ENCODE measurements at regions not wholly inside any gene's neighbourhood (a gene's known extent, or its start where the extent isn't known, plus 50 kb on each side); places are given as distances from the start of the nearest gene placed in this dataset.

DNA sequence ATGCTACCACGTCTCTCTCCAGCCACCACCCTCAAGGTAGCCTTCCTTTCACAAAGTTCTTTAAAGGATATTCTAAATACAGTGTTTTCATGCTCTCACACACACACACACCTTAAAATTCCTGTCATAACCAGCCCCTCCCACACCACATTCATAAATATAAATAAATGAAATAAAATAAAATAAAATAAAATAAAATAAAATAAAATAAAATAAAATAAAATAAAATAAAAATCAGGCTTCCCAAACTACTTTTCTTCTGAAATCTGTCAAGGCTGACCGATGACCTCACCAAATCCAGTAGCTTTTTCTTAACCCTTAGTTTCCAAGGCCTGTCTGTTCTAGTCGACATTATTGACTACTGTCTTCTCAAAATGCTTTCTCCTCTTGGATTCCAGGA is 378.4 kb downstream of the SEC23A start (continued):
- TF ChIP-seq, protein P1, sequence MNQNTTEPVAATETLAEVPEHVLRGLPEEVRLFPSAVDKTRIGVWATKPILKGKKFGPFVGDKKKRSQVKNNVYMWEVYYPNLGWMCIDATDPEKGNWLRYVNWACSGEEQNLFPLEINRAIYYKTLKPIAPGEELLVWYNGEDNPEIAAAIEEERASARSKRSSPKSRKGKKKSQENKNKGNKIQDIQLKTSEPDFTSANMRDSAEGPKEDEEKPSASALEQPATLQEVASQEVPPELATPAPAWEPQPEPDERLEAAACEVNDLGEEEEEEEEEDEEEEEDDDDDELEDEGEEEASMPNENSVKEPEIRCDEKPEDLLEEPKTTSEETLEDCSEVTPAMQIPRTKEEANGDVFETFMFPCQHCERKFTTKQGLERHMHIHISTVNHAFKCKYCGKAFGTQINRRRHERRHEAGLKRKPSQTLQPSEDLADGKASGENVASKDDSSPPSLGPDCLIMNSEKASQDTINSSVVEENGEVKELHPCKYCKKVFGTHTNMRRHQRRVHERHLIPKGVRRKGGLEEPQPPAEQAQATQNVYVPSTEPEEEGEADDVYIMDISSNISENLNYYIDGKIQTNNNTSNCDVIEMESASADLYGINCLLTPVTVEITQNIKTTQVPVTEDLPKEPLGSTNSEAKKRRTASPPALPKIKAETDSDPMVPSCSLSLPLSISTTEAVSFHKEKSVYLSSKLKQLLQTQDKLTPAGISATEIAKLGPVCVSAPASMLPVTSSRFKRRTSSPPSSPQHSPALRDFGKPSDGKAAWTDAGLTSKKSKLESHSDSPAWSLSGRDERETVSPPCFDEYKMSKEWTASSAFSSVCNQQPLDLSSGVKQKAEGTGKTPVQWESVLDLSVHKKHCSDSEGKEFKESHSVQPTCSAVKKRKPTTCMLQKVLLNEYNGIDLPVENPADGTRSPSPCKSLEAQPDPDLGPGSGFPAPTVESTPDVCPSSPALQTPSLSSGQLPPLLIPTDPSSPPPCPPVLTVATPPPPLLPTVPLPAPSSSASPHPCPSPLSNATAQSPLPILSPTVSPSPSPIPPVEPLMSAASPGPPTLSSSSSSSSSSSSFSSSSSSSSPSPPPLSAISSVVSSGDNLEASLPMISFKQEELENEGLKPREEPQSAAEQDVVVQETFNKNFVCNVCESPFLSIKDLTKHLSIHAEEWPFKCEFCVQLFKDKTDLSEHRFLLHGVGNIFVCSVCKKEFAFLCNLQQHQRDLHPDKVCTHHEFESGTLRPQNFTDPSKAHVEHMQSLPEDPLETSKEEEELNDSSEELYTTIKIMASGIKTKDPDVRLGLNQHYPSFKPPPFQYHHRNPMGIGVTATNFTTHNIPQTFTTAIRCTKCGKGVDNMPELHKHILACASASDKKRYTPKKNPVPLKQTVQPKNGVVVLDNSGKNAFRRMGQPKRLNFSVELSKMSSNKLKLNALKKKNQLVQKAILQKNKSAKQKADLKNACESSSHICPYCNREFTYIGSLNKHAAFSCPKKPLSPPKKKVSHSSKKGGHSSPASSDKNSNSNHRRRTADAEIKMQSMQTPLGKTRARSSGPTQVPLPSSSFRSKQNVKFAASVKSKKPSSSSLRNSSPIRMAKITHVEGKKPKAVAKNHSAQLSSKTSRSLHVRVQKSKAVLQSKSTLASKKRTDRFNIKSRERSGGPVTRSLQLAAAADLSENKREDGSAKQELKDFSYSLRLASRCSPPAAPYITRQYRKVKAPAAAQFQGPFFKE (tag by site-specific recombination; IDR thresholded peaks at IDR 0.05; ENCODE audit: borderline replicate concordance) = no peak
- TF ChIP-seq, protein P2, sequence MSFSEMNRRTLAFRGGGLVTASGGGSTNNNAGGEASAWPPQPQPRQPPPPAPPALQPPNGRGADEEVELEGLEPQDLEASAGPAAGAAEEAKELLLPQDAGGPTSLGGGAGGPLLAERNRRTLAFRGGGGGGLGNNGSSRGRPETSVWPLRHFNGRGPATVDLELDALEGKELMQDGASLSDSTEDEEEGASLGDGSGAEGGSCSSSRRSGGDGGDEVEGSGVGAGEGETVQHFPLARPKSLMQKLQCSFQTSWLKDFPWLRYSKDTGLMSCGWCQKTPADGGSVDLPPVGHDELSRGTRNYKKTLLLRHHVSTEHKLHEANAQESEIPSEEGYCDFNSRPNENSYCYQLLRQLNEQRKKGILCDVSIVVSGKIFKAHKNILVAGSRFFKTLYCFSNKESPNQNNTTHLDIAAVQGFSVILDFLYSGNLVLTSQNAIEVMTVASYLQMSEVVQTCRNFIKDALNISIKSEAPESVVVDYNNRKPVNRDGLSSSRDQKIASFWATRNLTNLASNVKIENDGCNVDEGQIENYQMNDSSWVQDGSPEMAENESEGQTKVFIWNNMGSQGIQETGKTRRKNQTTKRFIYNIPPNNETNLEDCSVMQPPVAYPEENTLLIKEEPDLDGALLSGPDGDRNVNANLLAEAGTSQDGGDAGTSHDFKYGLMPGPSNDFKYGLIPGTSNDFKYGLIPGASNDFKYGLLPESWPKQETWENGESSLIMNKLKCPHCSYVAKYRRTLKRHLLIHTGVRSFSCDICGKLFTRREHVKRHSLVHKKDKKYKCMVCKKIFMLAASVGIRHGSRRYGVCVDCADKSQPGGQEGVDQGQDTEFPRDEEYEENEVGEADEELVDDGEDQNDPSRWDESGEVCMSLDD (tag by site-specific recombination; IDR thresholded peaks at IDR 0.05) = no peak
- TF ChIP-seq ZNF350 (tag by site-specific recombination; IDR thresholded peaks at IDR 0.05) = no peak
- no peak for TF ChIP-seq ZNF140 (tag by site-specific recombination; IDR thresholded peaks at IDR 0.05)
- TF ChIP-seq, protein P3, sequence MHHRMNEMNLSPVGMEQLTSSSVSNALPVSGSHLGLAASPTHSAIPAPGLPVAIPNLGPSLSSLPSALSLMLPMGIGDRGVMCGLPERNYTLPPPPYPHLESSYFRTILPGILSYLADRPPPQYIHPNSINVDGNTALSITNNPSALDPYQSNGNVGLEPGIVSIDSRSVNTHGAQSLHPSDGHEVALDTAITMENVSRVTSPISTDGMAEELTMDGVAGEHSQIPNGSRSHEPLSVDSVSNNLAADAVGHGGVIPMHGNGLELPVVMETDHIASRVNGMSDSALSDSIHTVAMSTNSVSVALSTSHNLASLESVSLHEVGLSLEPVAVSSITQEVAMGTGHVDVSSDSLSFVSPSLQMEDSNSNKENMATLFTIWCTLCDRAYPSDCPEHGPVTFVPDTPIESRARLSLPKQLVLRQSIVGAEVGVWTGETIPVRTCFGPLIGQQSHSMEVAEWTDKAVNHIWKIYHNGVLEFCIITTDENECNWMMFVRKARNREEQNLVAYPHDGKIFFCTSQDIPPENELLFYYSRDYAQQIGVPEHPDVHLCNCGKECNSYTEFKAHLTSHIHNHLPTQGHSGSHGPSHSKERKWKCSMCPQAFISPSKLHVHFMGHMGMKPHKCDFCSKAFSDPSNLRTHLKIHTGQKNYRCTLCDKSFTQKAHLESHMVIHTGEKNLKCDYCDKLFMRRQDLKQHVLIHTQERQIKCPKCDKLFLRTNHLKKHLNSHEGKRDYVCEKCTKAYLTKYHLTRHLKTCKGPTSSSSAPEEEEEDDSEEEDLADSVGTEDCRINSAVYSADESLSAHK (tag by site-specific recombination; IDR thresholded peaks at IDR 0.05) = no peak
- TF ChIP-seq ZNF654 (tag by site-specific recombination; IDR thresholded peaks at IDR 0.05; ENCODE audit: low read depth) = no peak

DNA sequence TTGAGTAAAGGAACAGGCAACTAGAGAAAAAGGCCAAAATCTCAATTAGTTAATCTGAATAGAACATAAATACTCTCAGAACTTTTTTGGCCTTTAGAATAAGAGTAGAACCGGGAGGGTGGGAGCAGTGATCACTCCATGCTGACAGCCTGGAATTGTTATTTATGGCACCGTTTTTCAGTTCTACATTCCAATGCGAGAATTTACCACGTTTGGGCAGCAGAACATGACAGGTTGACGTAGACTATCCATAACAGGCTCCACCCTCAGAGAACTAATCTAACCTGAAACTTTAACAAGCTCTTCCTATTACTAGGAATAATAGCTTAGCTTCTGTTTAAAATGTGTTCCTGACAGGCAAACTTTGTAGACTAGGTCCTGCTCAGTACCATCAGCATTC is 379.1 kb downstream of the SEC23A start:
- ChIA-PET CTCF (interaction anchor here (0.7 to 3.2 kb wide), 6 partner anchors 15 to 849 kb away, joined by 4 to 17 read pairs (median 8); no protein-coding TSS in a partner anchor), POLR2A (no interaction called here)
- TF ChIP-seq SCRT2 (tag by site-specific recombination; IDR thresholded peaks at IDR 0.05) (no peak), ZFP3 (tag by site-specific recombination; IDR thresholded peaks at IDR 0.05; ENCODE audit: low read depth) (no peak), ZNF274 (IDR thresholded peaks at IDR 0.05; ENCODE audit: low read length) (no peak), ZNF274 (tag by site-specific recombination; IDR thresholded peaks at IDR 0.05; ENCODE audit: borderline replicate concordance) (no peak), MZF1 (tag by site-specific recombination; IDR thresholded peaks at IDR 0.05; ENCODE audit: borderline replicate concordance) (no peak), GLIS1 (tag by site-specific recombination; IDR thresholded peaks at IDR 0.05) (no peak), ZNF623 (tag by site-specific recombination; IDR thresholded peaks at IDR 0.05) (no peak), ZNF530 (tag by site-specific recombination; IDR thresholded peaks at IDR 0.05; ENCODE audit: low read depth) (no peak), ZNF423 (tag by site-specific recombination; IDR thresholded peaks at IDR 0.05) (no peak)
- TF ChIP-seq, protein P4, sequence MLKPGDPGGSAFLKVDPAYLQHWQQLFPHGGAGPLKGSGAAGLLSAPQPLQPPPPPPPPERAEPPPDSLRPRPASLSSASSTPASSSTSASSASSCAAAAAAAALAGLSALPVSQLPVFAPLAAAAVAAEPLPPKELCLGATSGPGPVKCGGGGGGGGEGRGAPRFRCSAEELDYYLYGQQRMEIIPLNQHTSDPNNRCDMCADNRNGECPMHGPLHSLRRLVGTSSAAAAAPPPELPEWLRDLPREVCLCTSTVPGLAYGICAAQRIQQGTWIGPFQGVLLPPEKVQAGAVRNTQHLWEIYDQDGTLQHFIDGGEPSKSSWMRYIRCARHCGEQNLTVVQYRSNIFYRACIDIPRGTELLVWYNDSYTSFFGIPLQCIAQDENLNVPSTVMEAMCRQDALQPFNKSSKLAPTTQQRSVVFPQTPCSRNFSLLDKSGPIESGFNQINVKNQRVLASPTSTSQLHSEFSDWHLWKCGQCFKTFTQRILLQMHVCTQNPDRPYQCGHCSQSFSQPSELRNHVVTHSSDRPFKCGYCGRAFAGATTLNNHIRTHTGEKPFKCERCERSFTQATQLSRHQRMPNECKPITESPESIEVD (tag by site-specific recombination; IDR thresholded peaks at IDR 0.05) = no peak
- TF ChIP-seq, protein P5, sequence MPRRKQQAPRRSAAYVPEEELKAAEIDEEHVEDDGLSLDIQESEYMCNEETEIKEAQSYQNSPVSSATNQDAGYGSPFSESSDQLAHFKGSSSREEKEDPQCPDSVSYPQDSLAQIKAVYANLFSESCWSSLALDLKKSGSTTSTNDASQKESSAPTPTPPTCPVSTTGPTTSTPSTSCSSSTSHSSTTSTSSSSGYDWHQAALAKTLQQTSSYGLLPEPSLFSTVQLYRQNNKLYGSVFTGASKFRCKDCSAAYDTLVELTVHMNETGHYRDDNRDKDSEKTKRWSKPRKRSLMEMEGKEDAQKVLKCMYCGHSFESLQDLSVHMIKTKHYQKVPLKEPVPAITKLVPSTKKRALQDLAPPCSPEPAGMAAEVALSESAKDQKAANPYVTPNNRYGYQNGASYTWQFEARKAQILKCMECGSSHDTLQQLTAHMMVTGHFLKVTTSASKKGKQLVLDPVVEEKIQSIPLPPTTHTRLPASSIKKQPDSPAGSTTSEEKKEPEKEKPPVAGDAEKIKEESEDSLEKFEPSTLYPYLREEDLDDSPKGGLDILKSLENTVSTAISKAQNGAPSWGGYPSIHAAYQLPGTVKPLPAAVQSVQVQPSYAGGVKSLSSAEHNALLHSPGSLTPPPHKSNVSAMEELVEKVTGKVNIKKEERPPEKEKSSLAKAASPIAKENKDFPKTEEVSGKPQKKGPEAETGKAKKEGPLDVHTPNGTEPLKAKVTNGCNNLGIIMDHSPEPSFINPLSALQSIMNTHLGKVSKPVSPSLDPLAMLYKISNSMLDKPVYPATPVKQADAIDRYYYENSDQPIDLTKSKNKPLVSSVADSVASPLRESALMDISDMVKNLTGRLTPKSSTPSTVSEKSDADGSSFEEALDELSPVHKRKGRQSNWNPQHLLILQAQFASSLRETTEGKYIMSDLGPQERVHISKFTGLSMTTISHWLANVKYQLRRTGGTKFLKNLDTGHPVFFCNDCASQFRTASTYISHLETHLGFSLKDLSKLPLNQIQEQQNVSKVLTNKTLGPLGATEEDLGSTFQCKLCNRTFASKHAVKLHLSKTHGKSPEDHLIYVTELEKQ (tag by site-specific recombination; IDR thresholded peaks at IDR 0.05; ENCODE audit: borderline replicate concordance) = no peak
- TF ChIP-seq, protein P6, sequence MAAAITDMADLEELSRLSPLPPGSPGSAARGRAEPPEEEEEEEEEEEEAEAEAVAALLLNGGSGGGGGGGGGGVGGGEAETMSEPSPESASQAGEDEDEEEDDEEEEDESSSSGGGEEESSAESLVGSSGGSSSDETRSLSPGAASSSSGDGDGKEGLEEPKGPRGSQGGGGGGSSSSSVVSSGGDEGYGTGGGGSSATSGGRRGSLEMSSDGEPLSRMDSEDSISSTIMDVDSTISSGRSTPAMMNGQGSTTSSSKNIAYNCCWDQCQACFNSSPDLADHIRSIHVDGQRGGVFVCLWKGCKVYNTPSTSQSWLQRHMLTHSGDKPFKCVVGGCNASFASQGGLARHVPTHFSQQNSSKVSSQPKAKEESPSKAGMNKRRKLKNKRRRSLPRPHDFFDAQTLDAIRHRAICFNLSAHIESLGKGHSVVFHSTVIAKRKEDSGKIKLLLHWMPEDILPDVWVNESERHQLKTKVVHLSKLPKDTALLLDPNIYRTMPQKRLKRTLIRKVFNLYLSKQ (tag by site-specific recombination; IDR thresholded peaks at IDR 0.05; ENCODE audit: borderline replicate concordance) = no peak
- no peaks in the 10 kb centered on the region for H3K4me1 ChIP-seq (ENCODE audit: control insufficient read depth, insufficient read depth, low read length)
- H3K9me3 ChIP-seq (ENCODE audit: control insufficient read depth, insufficient read depth, low read depth, low read length) = no peaks in the 10 kb centered on the region
- H3K27ac ChIP-seq (ENCODE audit: extremely low read depth, low read depth, low read length) = no peak overlapping the region
- H3K36me3 ChIP-seq (ENCODE audit: control insufficient read depth in 2 of 2, insufficient read depth in 1 of 2, low read length in 2 of 2) = no peaks in the 10 kb centered on the region
- H3K4me3 ChIP-seq (ENCODE audit: low read depth, low read length) = no peak overlapping the region

Measured in HEK293 (cell line).